K562 (cell line): ENCODE measurements at regions not wholly inside any gene's neighbourhood (a gene's known extent, or its start where the extent isn't known, plus 50 kb on each side); places are given as distances from the start of the nearest gene placed in this dataset.

Experiments
- ATAC-seq: fragments of 200-7000 bp; cut with Tn5 transposase; 3 replicates; pipeline ENCODE4 v1.9.1; 2020; ENCODE audit warnings: moderate library complexity
- BruUV-seq: library from RNA; stranded (reverse); fragments of 400-500 nt; replicated peaks from 2 replicates; lab custom pipeline; 2021; lab: Mats Ljungman, UMichigan
- CTCF ChIA-PET: fragments of 300-600 bp; formaldehyde crosslinking; extraction: SDS; loops from one replicate; lab custom pipeline; 2021; ENCODE audit warnings: low intra/inter-chr PET ratio; lab: Yijun Ruan, JAX
- POLR2A ChIA-PET: fragments of 300-600, 350-650 bp; sonication (Branson Sonifier 250); formaldehyde crosslinking; extraction: SDS; loops from one replicate; lab custom pipeline; 2021; ENCODE audit warnings: antibody characterized with exemption, inconsistent platforms; lab: Yijun Ruan, JAX
- DNase-seq, 4 experiments: peaks; one replicate each; pipeline versions ENCODE4 v3.0.0 to v3.0.0-alpha.2; 2011 to 2018; ENCODE audit warnings: low spot score in 3 of 4, mixed read lengths in 3 of 4; ENCODE audit errors: extremely low read depth in 1 of 4
- FAIRE-seq: peaks from 2 replicates; lab custom pipeline; 2011; peaks lifted over from hg19 to GRCh38; lab: Jason Lieb, UNC
- H2AFZ ChIP-seq: 2 replicates; pipeline ENCODE4 v1.6.0; 2011; ENCODE audit warnings: low read depth, low read length, control low read depth, inconsistent platforms
- H3K27ac ChIP-seq: fragments of 200-600 bp; 3 replicates; pipeline ENCODE4 v1.8.0; 2011; ENCODE audit warnings: low read depth, mild to moderate bottlenecking, control low read depth, inconsistent platforms, low read length, moderate library complexity, mixed read lengths; ENCODE audit errors: extremely low read depth
- H3K27me3 ChIP-seq, 2 experiments: fragments of 300-600 bp in 1 of 2; 2 replicates in 1 of 2; 3 replicates in 1 of 2; pipeline versions ENCODE4 v1.6.0 to v1.8.0; 2011; ENCODE audit warnings: inconsistent platforms in 2 of 2, low read length in 2 of 2, mild to moderate bottlenecking in 1 of 2, mixed read lengths in 1 of 2, moderate library complexity in 1 of 2; ENCODE audit not compliant: control insufficient read depth in 2 of 2, insufficient read depth in 2 of 2
- H3K36me3 ChIP-seq: fragments of 300-600 bp; 3 replicates; pipeline ENCODE4 v1.8.0; 2011; ENCODE audit warnings: mild to moderate bottlenecking, low read length, inconsistent platforms; ENCODE audit not compliant: control insufficient read depth, insufficient read depth
- H3K4me1 ChIP-seq, 2 experiments: fragments of 200-600 bp in 1 of 2; replicated peaks in 1 of 2; 2 replicates in 1 of 2; 3 replicates in 1 of 2; pipeline versions ENCODE4 v1.5.1 to v1.8.0; 2011; ENCODE audit warnings: inconsistent platforms in 2 of 2, low read length in 2 of 2, mild to moderate bottlenecking in 1 of 2, mixed read lengths in 1 of 2, moderate library complexity in 1 of 2; ENCODE audit not compliant: control insufficient read depth in 2 of 2, insufficient read depth in 2 of 2
- H3K4me2 ChIP-seq: 2 replicates; pipeline ENCODE4 v1.6.1; 2011; ENCODE audit warnings: low read length, control low read depth, inconsistent platforms, mixed read lengths; ENCODE audit not compliant: insufficient read depth
- H3K4me3 ChIP-seq: fragments of 200-600 bp; sonication (generic), shearing (Covaris generic); 2 replicates; pipeline ENCODE4 v1.5.1; 2016; ENCODE audit warnings: control low read depth, inconsistent platforms
- H3K79me2 ChIP-seq: fragments of 200-600 bp; 3 replicates; pipeline ENCODE4 v1.8.0; 2011; ENCODE audit warnings: low read length, inconsistent platforms; ENCODE audit not compliant: control insufficient read depth, insufficient read depth
- H3K9ac ChIP-seq, 2 experiments: 2 replicates each; pipeline versions ENCODE4 v1.6.0 to v1.6.1; 2011; ENCODE audit warnings: low read depth in 2 of 2, low read length in 2 of 2, control low read depth in 1 of 2, inconsistent platforms in 1 of 2, mild to moderate bottlenecking in 1 of 2, mixed read lengths in 1 of 2; ENCODE audit not compliant: insufficient read depth in 1 of 2
- H3K9me1 ChIP-seq: one replicate; pipeline ENCODE4 v1.6.0; 2011; ENCODE audit warnings: inconsistent platforms, mild to moderate bottlenecking, low read length, moderate library complexity; ENCODE audit not compliant: control insufficient read depth, insufficient read depth
- H3K9me3 ChIP-seq: replicated peaks from 2 replicates; pipeline ENCODE4 v1.5.1; 2011; ENCODE audit warnings: low read depth, low read length, inconsistent platforms; ENCODE audit not compliant: control insufficient read depth, insufficient read depth
- H4K20me1 ChIP-seq: replicated peaks from 2 replicates; pipeline ENCODE4 v1.6.1; 2011; ENCODE audit warnings: low read length, inconsistent platforms, mixed read lengths; ENCODE audit not compliant: control insufficient read depth, insufficient read depth
- ATF7 ChIP-seq: fragments of 450-650 bp; IDR thresholded peaks from 2 replicates; pipeline ENCODE4 v1.7.1; 2014; ENCODE audit warnings: mild to moderate bottlenecking, moderate library complexity
- CAMTA2 ChIP-seq: fragments of 250-450 bp; sonication (Bioruptor Pico); conservative IDR thresholded peaks from 2 replicates; pipeline ENCODE4 v1.5.1; 2022
- FOXK2 ChIP-seq, 2 experiments: fragments of 450-650 bp; IDR thresholded peaks in 1 of 2; conservative IDR thresholded peaks in 1 of 2; 2 replicates each; pipeline ENCODE4 v1.6.1; 2016; ENCODE audit warnings: low read depth in 2 of 2, mild to moderate bottlenecking in 1 of 2
- HDAC3 ChIP-seq: fragments of 450-650 bp; IDR thresholded peaks from 2 replicates; pipeline ENCODE4 v1.6.1; 2018; ENCODE audit warnings: borderline replicate concordance, mild to moderate bottlenecking, moderate library complexity; ENCODE audit not compliant: partially characterized antibody
- MBD2 ChIP-seq: sonication (generic); IDR thresholded peaks from 2 replicates; pipeline ENCODE4 v1.6.1; 2016; ENCODE audit warnings: low read depth, borderline replicate concordance
- NFE2L1 ChIP-seq: fragments of 450-650 bp; IDR thresholded peaks from 2 replicates; pipeline ENCODE4 v1.6.1; 2016; ENCODE audit warnings: missing genetic modification characterization, low read depth, mild to moderate bottlenecking, missing compliant biosample characterization, moderate library complexity, borderline replicate concordance
- RBM25 ChIP-seq: fragments of 200-400 bp; formaldehyde crosslinking; IDR thresholded peaks from 2 replicates; pipeline ENCODE4 v1.6.1; 2018; ENCODE audit warnings: low read length, low read depth, moderate library complexity; ENCODE audit not compliant: severe bottlenecking
- RCOR1 ChIP-seq, 2 experiments: IDR thresholded peaks; 2 replicates each; pipeline ENCODE4 v1.6.1; 2012; ENCODE audit warnings: low read depth in 2 of 2, low read length in 2 of 2, borderline replicate concordance in 1 of 2, improper control_type of control experiment in 1 of 2
- SNRNP70 ChIP-seq: fragments of 200-400 bp; formaldehyde crosslinking; optimal IDR thresholded peaks from 2 replicates; pipeline ENCODE3; 2017; ENCODE audit warnings: low read depth, low read length
- ZNF175 ChIP-seq: fragments of 200-800 bp; sonication (Bioruptor generic); IDR thresholded peaks from 2 replicates; pipeline ENCODE4 v1.6.1; 2016; ENCODE audit warnings: low read depth, mild to moderate bottlenecking, missing genetic modification characterization, missing compliant biosample characterization
- ZNF449 ChIP-seq: fragments of 250-450 bp; sonication (Bioruptor Pico); IDR thresholded peaks from 2 replicates; pipeline ENCODE4 v1.8.0; 2022; ENCODE audit warnings: moderate library complexity, mild to moderate bottlenecking, inconsistent platforms
- WGBS: fragments of 100-300 bp; shearing (Covaris generic); methylation state at CpG from one replicate; pipeline ENCODE4 v1.1.6; 2016; ENCODE audit warnings: low coverage, mixed read lengths; ENCODE audit not compliant: insufficient coverage; ENCODE audit errors: missing lambda C conversion rate; 5-methylcytosine and 5-hydroxymethylcytosine counted together
- in situ Hi-C: fragments of 300-500 bp; cut with MboI; formaldehyde crosslinking; loops from 4 replicates; pipeline ENCODE4 v1.15.0; 2018; ENCODE audit warnings: inconsistent platforms, mixed read lengths
- intact Hi-C: fragments of 100-400 bp; cut with micrococcal nuclease; formaldehyde crosslinking; loops from 2 replicates; pipeline ENCODE4 v1.14.2; 2022
- TF ChIP-seq, protein P1 (sequence below): fragments of 250-450 bp; sonication (Bioruptor Pico); IDR thresholded peaks from 2 replicates; pipeline ENCODE4 v1.5.0; 2021; ENCODE audit warnings: mild to moderate bottlenecking, borderline replicate concordance

GRCh38 chr7:12093365-12093764 is 117.7 kb upstream of the TMEM106B start:
- DNase-seq = no peak
- FAIRE-seq = no peak
- CTCF ChIA-PET = no interaction called here
- TF ChIP-seq FOXK2 (conservative IDR thresholded peaks at IDR 0.05 in 1 of 2, IDR thresholded peaks at IDR 0.05 in 1 of 2; ENCODE audit: low read depth in 2 of 2) (no peak), CAMTA2 (CRISPR knock-in tag) (no peak), ATF7 (no peak)
- Histone ChIP-seq H3K79me2 (no peaks in the 10 kb centered on the region), H4K20me1 (no peaks in the 10 kb centered on the region), H3K27me3 (no peaks in the 10 kb centered on the region), H3K9me1 (no peaks in the 10 kb centered on the region), H3K9me3 (no peaks in the 10 kb centered on the region), H3K27ac (no peak overlapping the region), H3K4me2 (no peak overlapping the region), H3K4me1 (no peaks in the 10 kb centered on the region), H2AFZ (no peak overlapping the region), H3K4me3 (no peak overlapping the region), H3K36me3 (no peaks in the 10 kb centered on the region), H3K9ac (no peak overlapping the region)
- in situ Hi-C loops (no loop called here), intact Hi-C loops (no loop called here)
- POLR2A ChIA-PET = no interaction called here
- WGBS = 13% methylated on average over 1 of the region's 1 CpG
- no TSS peak for BruUV-seq
- no peak for ATAC-seq

GRCh38 chr7:12094365-12094921 is 116.7 kb upstream of the TMEM106B start:
- H3K79me2 ChIP-seq = no peaks in the 10 kb centered on the region
- no TSS peak for BruUV-seq
- no peak for ATAC-seq
- no peak overlapping the region for H3K9ac ChIP-seq
- CTCF ChIA-PET = no interaction called here
- intact Hi-C loops (no loop called here), in situ Hi-C loops (no loop called here)
- no peaks in the 10 kb centered on the region for H3K9me1 ChIP-seq
- TF ChIP-seq ZNF175 (CRISPR knock-in tag) (no peak), MBD2 (no peak), RBM25 (no peak), HDAC3 (no peak), ZNF449 (CRISPR knock-in tag) (no peak), RCOR1 (IDR thresholded peaks at IDR 0.05; ENCODE audit: borderline replicate concordance in 1 of 2, low read depth in 2 of 2, low read length in 2 of 2) (no peak), NFE2L1 (tag) (no peak), SNRNP70 (no peak)
- TF ChIP-seq, protein P1, sequence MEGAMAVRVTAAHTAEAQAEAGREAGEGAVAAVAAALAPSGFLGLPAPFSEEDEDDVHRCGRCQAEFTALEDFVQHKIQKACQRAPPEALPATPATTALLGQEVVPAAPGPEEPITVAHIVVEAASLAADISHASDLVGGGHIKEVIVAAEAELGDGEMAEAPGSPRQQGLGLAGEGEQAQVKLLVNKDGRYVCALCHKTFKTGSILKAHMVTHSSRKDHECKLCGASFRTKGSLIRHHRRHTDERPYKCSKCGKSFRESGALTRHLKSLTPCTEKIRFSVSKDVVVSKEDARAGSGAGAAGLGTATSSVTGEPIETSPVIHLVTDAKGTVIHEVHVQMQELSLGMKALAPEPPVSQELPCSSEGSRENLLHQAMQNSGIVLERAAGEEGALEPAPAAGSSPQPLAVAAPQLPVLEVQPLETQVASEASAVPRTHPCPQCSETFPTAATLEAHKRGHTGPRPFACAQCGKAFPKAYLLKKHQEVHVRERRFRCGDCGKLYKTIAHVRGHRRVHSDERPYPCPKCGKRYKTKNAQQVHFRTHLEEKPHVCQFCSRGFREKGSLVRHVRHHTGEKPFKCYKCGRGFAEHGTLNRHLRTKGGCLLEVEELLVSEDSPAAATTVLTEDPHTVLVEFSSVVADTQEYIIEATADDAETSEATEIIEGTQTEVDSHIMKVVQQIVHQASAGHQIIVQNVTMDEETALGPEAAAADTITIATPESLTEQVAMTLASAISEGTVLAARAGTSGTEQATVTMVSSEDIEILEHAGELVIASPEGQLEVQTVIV (CRISPR knock-in tag) = no peak
- no peak overlapping the region for H3K4me2 ChIP-seq
- POLR2A ChIA-PET = interaction anchor here (0.6 kb wide), 1 partner anchor 16 kb away, joined by 3 read pairs; no protein-coding TSS in a partner anchor
- no peak for DNase-seq
- H4K20me1 ChIP-seq = no peaks in the 10 kb centered on the region
- no peak for FAIRE-seq
- no peaks in the 10 kb centered on the region for H3K4me1 ChIP-seq
- no peaks in the 10 kb centered on the region for H3K27me3 ChIP-seq
- no peaks in the 10 kb centered on the region for H3K36me3 ChIP-seq
- H3K9me3 ChIP-seq = no peaks in the 10 kb centered on the region
- H3K4me3 ChIP-seq = no peak overlapping the region
- no peak overlapping the region for H2AFZ ChIP-seq
- WGBS = 0% methylated on average over 4 of the region's 4 CpGs
- no peak overlapping the region for H3K27ac ChIP-seq
